ENCODE measurements at regions not wholly inside any gene's neighbourhood (a gene's known extent, or its start where the extent isn't known, plus 50 kb on each side); places are given as distances from the start of the nearest gene placed in this dataset.

DNA sequence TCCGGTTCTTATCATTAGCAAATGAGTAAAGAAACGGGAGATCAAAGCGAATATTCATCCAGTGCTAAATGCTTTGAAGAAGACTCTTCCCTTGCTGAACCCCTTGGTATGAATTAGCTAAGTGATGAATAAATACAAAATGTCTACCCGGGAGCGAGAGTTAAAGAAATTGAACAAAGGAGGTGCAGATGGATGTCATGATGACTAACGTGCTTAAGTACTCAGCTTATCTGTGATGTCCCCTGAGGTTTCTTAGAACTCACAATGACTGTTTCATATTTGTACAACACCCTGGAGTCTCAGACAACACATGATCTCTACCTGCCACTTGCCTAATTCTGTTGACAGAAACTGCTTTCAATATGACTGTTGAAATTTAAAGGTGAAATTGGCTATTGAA is 148.5 kb downstream of the TMEM200C start:
- TF ChIP-seq POLR2A (IDR thresholded peaks at IDR 0.05) = no peak
- TF ChIP-seq, protein P1, sequence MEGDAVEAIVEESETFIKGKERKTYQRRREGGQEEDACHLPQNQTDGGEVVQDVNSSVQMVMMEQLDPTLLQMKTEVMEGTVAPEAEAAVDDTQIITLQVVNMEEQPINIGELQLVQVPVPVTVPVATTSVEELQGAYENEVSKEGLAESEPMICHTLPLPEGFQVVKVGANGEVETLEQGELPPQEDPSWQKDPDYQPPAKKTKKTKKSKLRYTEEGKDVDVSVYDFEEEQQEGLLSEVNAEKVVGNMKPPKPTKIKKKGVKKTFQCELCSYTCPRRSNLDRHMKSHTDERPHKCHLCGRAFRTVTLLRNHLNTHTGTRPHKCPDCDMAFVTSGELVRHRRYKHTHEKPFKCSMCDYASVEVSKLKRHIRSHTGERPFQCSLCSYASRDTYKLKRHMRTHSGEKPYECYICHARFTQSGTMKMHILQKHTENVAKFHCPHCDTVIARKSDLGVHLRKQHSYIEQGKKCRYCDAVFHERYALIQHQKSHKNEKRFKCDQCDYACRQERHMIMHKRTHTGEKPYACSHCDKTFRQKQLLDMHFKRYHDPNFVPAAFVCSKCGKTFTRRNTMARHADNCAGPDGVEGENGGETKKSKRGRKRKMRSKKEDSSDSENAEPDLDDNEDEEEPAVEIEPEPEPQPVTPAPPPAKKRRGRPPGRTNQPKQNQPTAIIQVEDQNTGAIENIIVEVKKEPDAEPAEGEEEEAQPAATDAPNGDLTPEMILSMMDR (IDR thresholded peaks at IDR 0.05) = no peak
- no peak for TF ChIP-seq EP300 (IDR thresholded peaks at IDR 0.05)
- TF ChIP-seq POLR2AphosphoS5 (IDR thresholded peaks at IDR 0.05) = no peak
- no peaks in the 10 kb centered on the region for H3K4me1 ChIP-seq
- 28 to 37% methylated on average over 6 of the region's 6 CpGs for WGBS, 2 donors
- ATAC-seq (ENCODE audit: low FRiP score in 2 of 2) (no peak), DNase-seq (no peak)
- H3K4me3 ChIP-seq = no peak overlapping the region
- no peaks in the 10 kb centered on the region for H3K9me3 ChIP-seq
- H3K27me3 ChIP-seq = no peaks in the 10 kb centered on the region
- H3K27ac ChIP-seq = no peak overlapping the region
- H3K36me3 ChIP-seq = no peaks in the 10 kb centered on the region

DNA sequence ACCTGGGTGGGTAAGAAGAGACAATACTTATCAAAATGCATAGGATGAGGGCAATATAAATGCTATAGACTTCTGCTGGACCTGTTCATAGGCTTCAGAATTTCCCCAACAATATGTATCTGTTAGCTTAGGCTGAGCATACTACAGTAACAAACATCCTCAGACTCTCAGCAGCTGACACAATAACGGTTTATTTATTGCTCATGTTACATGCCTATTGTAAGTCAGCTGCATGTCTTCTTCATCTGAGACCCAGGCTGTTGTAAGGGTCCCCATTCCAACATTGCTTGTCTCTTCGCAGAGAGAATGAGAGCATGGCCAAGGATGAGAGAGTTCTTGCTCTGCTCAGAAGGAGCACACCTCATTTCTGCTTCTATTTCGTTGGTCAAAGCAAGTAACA is 150.7 kb downstream of the TMEM200C start:
- no peak overlapping the region for H3K4me3 ChIP-seq
- H3K27ac ChIP-seq = no peak overlapping the region
- no peaks in the 10 kb centered on the region for H3K4me1 ChIP-seq
- H3K36me3 ChIP-seq = no peaks in the 10 kb centered on the region
- no peaks in the 10 kb centered on the region for H3K27me3 ChIP-seq
- H3K9me3 ChIP-seq = no peaks in the 10 kb centered on the region
- no peak for TF ChIP-seq EP300 (IDR thresholded peaks at IDR 0.05)
- TF ChIP-seq, protein P1 (IDR thresholded peaks at IDR 0.05) = no peak
- TF ChIP-seq POLR2AphosphoS5 (IDR thresholded peaks at IDR 0.05) = no peak
- TF ChIP-seq POLR2A (IDR thresholded peaks at IDR 0.05) = no peak
- DNase-seq (no peak), ATAC-seq (ENCODE audit: low FRiP score in 2 of 2) (no peak)
- 50 to 71% methylated on average over 3 of the region's 3 CpGs for WGBS, 2 donors

- 78 to 80% methylated on average over 4 of the region's 4 CpGs for WGBS, 2 donors
Observed at GRCh38 chr18:5738526-5738925, 156.8 kb downstream of the TMEM200C start.

DNA sequence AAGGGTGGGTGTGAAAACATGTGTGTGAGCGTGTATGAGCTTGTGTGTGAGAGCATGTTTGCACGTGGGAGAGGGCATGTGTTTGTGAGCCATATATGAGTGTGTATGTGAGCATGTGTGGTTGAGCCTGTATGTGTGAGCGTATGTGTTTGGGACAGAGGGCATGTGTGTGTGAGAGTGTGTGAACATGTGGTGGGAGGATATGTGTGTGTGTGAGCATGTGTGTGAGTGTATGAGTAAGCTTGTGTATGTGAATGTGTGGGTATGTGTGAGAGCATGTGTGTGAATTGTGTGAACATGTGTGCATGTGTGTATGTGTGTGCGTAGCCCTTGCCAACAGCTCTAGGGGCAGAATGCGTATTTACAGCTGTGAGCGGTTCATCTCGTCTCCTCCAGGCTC is 163.0 kb downstream of the TMEM200C start:
- Histone ChIP-seq H3K27me3 (no peaks in the 10 kb centered on the region), H3K36me3 (no peaks in the 10 kb centered on the region), H3K9me3 (no peaks in the 10 kb centered on the region), H3K4me3 (no peak overlapping the region), H3K4me1 (no peaks in the 10 kb centered on the region), H3K27ac (no peak overlapping the region)
- ATAC-seq (ENCODE audit: low FRiP score in 2 of 2) (no peak), DNase-seq (no peak)
- WGBS, 2 donors = 91 to 97% methylated on average over 7 of the region's 7 CpGs
- TF ChIP-seq, protein P1 (IDR thresholded peaks at IDR 0.05) = no peak
- no peak for TF ChIP-seq EP300 (IDR thresholded peaks at IDR 0.05)
- no peak for TF ChIP-seq POLR2AphosphoS5 (IDR thresholded peaks at IDR 0.05)
- no peak for TF ChIP-seq POLR2A (IDR thresholded peaks at IDR 0.05)

More at GRCh38 chr18:5738526-5738925, 156.8 kb downstream of the TMEM200C start:
- Histone ChIP-seq H3K27ac (no peak overlapping the region), H3K4me3 (no peak overlapping the region), H3K36me3 (no peaks in the 10 kb centered on the region), H3K4me1 (no peaks in the 10 kb centered on the region), H3K9me3 (no peaks in the 10 kb centered on the region), H3K27me3 (no peaks in the 10 kb centered on the region)
- TF ChIP-seq POLR2A (IDR thresholded peaks at IDR 0.05) (no peak), POLR2AphosphoS5 (IDR thresholded peaks at IDR 0.05) (no peak), EP300 (IDR thresholded peaks at IDR 0.05) (no peak)
- TF ChIP-seq, protein P1 (IDR thresholded peaks at IDR 0.05) = no peak
- ATAC-seq (ENCODE audit: low FRiP score in 2 of 2) (no peak), DNase-seq (no peak)

GRCh38 chr18:5729983-5730699 is 165.2 kb downstream of the TMEM200C start:
- no peak overlapping the region for H3K27ac ChIP-seq
- peak in 1 of 2 donors; percentile 90 for ATAC-seq (ENCODE audit: low FRiP score in 2 of 2)
- no peak overlapping the region for H3K4me3 ChIP-seq
- 69 to 70% methylated on average over 6 of the region's 6 CpGs for WGBS, 2 donors
- DNase-seq = no peak
- no peaks in the 10 kb centered on the region for H3K4me1 ChIP-seq
- no peaks in the 10 kb centered on the region for H3K9me3 ChIP-seq
- TF ChIP-seq POLR2AphosphoS5 (IDR thresholded peaks at IDR 0.05) (no peak), EP300 (IDR thresholded peaks at IDR 0.05) (no peak), POLR2A (IDR thresholded peaks at IDR 0.05) (no peak)
- TF ChIP-seq, protein P1 (IDR thresholded peaks at IDR 0.05) = no peak
- no peaks in the 10 kb centered on the region for H3K36me3 ChIP-seq
- no peaks in the 10 kb centered on the region for H3K27me3 ChIP-seq

Measured in upper lobe of left lung (tissue), 6 donors.